Spleen (tissue), 7 donors: ENCODE measurements at regions not wholly inside any gene's neighbourhood (a gene's known extent, or its start where the extent isn't known, plus 50 kb on each side); places are given as distances from the start of the nearest gene placed in this dataset.

Experiments used
- CTCF ChIP-seq, 11 experiments: fragments of 200-600 bp in 7 of 11; fragments of 450-650 bp in 4 of 11; sonication (generic) in 4 of 11; IDR thresholded peaks in 8 of 11; conservative IDR thresholded peaks in 3 of 11; 1 replicate in 7 of 11; 2 replicates in 4 of 11; pipeline versions ENCODE4 v1.4.0 to v1.8.0; 2016 to 2021; ENCODE audit warnings: antibody characterized with exemption in 11 of 11, inconsistent platforms in 4 of 11, mild to moderate bottlenecking in 1 of 11
- POLR2A ChIP-seq, 3 donors: fragments of 450-650 bp; IDR thresholded peaks; one replicate each; pipeline ENCODE4 v1.5.1; 2017; ENCODE audit warnings: antibody characterized with exemption in 3 of 3, mild to moderate bottlenecking in 1 of 3
- POLR2AphosphoS5 ChIP-seq, 3 donors: sonication (generic); formaldehyde crosslinking; IDR thresholded peaks; one replicate each; pipeline ENCODE4 v1.5.1; 2017; ENCODE audit warnings: antibody characterized with exemption in 3 of 3
- donor health status: DM: no; HTN: no; CAD: no; lungs with moderate emphysema.
- donor health status: DM: no; HTN: no; CAD: no.
- donor health status: DM: no; HTN: no; CAD: no.

DNA sequence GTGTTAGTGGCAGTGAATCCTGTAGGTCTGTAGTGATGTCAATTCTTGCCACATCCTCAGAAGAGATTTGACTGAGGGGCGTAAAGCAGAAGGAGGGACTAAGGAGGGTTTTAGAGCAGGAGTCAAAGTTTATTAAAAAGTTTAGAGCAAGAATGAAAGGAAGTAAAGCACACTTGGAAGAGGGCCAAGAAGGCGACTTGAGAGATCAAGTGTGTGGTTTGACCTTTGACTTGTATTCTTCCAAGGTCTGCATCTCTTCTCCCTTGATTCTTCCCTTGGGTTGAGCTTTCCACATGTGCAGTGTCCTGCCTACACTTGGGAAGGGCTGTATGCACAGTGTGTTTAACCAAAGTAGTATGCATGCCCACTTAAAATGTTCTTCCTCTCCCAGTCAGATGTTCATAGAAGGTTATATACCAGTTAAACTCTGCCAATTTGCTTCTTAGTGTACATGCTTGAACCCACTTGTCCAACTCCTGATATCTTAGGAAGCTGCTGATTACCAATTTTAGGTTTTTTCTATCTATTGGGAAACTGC, 627.6 kb downstream of the MMUT start:
- TF ChIP-seq POLR2AphosphoS5 (IDR thresholded peaks at IDR 0.05) (no peak), CTCF (IDR thresholded peaks at IDR 0.05 in 8 of 11, conservative IDR thresholded peaks at IDR 0.05 in 3 of 11) (no peak), POLR2A (IDR thresholded peaks at IDR 0.05) (no peak)
